Activated T-cell treated with anti-CD3 and anti-CD28 coated beads, Interleukin-2, amount 50 U/mL, for 4 hours (primary cell): ENCODE measurements at regions not wholly inside any gene's neighbourhood (a gene's known extent, or its start where the extent isn't known, plus 50 kb on each side); places are given as distances from the start of the nearest gene placed in this dataset.

ENCODE experiments used
- ATAC-seq, 2 donors: fragments of 200-7000 bp; cut with Tn5 transposase; one replicate each; pipeline ENCODE4 v1.10.0; 2021
- DNase-seq: peaks from one replicate; pipeline ENCODE4 v3.0.0-alpha.2; 2020
- H3K27me3 Mint-ChIP-seq: one replicate; pipeline ENCODE4 v1.8.0; 2021; ENCODE audit warnings: low read depth, mixed read lengths
- H3K36me3 Mint-ChIP-seq: one replicate; pipeline ENCODE4 v1.8.0; 2022; ENCODE audit warnings: mixed read lengths; ENCODE audit not compliant: insufficient read depth
- H3K4me1 Mint-ChIP-seq: one replicate; pipeline ENCODE4 v1.8.0; 2021; ENCODE audit warnings: low read depth, mixed read lengths
- H3K4me3 Mint-ChIP-seq: one replicate; pipeline ENCODE4 v1.8.0; 2021; ENCODE audit warnings: mild to moderate bottlenecking, moderate library complexity, mixed read lengths
- H3K9me3 Mint-ChIP-seq: one replicate; pipeline ENCODE4 v1.8.0; 2021; ENCODE audit warnings: mixed read lengths

DNA sequence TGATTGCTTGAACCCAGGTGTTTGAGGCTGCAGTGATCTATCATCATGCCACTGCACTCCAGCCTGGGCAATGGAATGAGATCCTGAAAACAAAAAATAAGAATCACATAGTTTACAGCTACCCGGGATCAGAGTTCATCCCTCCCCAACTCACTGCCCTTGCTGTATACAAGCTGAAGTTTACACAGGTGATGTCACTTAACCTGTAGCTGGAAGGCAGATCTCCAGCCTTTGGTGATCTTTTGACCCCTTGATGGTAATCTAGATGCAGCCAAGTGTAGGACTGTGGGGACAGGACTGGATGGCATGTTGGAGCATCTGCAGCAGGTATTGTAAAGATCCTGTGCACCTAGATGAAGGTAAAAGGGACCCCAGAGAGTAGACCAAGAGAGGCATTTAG, 66.7 kb upstream of the SLC14A2 start:
- no peaks in the 10 kb centered on the region for H3K36me3 Mint-ChIP-seq
- peaks cover 10% of the 10 kb centered on the region for H3K27me3 Mint-ChIP-seq
- H3K4me1 Mint-ChIP-seq: no peaks in the 10 kb centered on the region
- DNase-seq (no peak), ATAC-seq (no peak)
- no peak overlapping the region for H3K4me3 Mint-ChIP-seq
- H3K9me3 Mint-ChIP-seq: no peaks in the 10 kb centered on the region

DNA sequence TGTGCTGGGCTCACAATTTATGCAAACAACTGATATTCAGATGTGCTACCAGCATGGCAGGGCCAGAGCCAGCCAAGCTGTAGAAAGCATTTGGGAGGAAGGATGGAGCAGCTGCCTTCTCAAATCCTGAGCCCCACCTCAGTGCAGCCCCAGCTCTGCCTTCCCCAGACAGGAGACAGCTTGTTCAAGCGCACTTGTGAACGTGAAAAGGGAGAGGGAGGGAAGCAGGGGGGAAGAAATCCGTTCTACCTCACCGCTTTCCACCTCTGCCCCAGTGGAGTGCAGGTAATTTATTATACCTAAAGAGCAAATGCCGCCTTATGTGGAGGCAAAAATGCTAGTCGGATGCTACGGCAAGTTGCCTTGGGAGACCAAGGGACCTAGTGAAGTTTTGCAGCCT, 66.0 kb upstream of the SLC14A2 start:
- DNase-seq (no peak), ATAC-seq (no peak)
- Mint-ChIP-seq H3K36me3 (no peaks in the 10 kb centered on the region), H3K4me1 (no peaks in the 10 kb centered on the region), H3K9me3 (no peaks in the 10 kb centered on the region), H3K27me3 (peaks cover 8% of the 10 kb centered on the region), H3K4me3 (no peak overlapping the region)

DNA sequence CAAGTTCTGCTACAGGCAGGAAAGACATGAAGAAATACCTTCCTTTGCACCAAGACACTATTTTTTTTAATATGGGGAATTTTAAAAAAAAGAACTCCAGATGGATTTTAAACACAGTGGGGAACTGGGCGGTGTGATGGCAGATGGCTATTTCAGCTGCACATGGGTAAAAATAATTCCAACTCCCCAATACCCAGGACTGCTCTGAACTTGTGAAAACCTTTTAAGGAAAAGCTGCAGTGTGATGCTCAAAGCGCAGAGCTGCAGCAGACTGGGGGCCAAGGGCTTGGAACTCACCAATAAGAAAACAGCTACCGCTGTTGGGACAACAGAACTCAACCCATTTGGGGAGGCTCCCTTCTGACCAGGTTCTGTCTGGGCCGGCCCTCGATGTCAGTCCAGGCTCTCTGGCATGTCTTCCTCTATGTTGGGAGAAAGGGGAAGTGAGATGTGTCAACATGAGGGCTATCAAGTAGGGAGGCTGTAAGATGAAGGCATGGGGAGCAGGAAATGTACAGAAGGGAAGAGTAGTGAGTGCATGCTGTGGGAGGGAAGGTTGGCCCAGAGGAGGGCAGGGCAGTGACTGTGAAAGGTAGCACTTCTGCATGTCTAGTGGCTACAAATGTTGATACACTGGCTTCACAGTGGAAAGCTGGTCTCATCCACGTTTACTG, 64.0 kb upstream of the SLC14A2 start:
- ATAC-seq: no peak
- peaks cover 8% of the 10 kb centered on the region for H3K27me3 Mint-ChIP-seq
- H3K4me1 Mint-ChIP-seq: no peaks in the 10 kb centered on the region
- H3K4me3 Mint-ChIP-seq: no peak overlapping the region
- no peak for DNase-seq
- no peaks in the 10 kb centered on the region for H3K36me3 Mint-ChIP-seq
- no peaks in the 10 kb centered on the region for H3K9me3 Mint-ChIP-seq

DNA sequence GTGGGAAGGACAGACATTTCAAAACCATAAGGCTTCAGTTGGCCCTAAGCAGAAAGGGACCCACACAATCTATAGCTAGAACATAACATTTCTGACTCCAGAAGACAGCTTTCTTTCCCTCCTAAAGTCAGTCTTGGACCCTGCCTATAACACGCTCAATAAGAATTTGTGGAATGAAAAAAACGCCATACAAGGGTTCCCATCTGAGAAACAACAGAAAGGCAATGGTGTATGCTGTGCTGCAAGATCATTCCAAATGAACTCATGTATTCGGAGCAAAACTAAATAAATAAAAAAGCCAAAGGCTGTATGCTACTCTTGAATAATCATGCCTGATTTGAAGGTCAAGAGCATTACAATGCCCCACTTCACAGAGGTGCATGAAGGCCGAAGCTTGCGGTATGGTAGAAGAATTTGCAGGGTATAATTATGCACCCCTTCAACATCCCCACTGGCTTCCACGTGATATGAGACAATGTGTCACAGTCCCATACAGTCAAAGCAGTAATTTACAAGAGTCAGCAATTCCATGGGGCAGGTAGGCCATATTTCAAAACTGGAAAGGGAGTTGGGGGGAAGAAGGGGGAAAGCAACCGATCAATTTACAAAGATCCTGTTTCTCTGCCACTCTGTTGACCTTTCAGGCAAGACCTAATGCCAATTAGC, 61.4 kb upstream of the SLC14A2 start:
- Mint-ChIP-seq H3K27me3 (peaks cover 3% of the 10 kb centered on the region), H3K36me3 (no peaks in the 10 kb centered on the region), H3K9me3 (no peaks in the 10 kb centered on the region), H3K4me3 (no peak overlapping the region), H3K4me1 (no peaks in the 10 kb centered on the region)
- DNase-seq: no peak
- ATAC-seq: no peak

GRCh38 chr18:45554389-45554737, 60.9 kb upstream of the SLC14A2 start:
- peaks cover 3% of the 10 kb centered on the region for H3K27me3 Mint-ChIP-seq
- H3K4me3 Mint-ChIP-seq: no peak overlapping the region
- DNase-seq (no peak), ATAC-seq (no peak)
- no peaks in the 10 kb centered on the region for H3K36me3 Mint-ChIP-seq
- no peaks in the 10 kb centered on the region for H3K9me3 Mint-ChIP-seq
- no peaks in the 10 kb centered on the region for H3K4me1 Mint-ChIP-seq

- no peak for DNase-seq
- H3K4me1 Mint-ChIP-seq: no peaks in the 10 kb centered on the region
- no peaks in the 10 kb centered on the region for H3K9me3 Mint-ChIP-seq
- ATAC-seq: no peak
- H3K4me3 Mint-ChIP-seq: no peak overlapping the region
- no peaks in the 10 kb centered on the region for H3K36me3 Mint-ChIP-seq
- peaks cover 5% of the 10 kb centered on the region for H3K27me3 Mint-ChIP-seq
These were observed 59.1 kb upstream of the SLC14A2 start for GRCh38 chr18:45556222-45556621.

GRCh38 chr18:45557287-45557686, 58.0 kb upstream of the SLC14A2 start:
- H3K27me3 Mint-ChIP-seq: peaks cover 2% of the 10 kb centered on the region
- no peaks in the 10 kb centered on the region for H3K9me3 Mint-ChIP-seq
- no peaks in the 10 kb centered on the region for H3K4me1 Mint-ChIP-seq
- H3K4me3 Mint-ChIP-seq: no peak overlapping the region
- no peaks in the 10 kb centered on the region for H3K36me3 Mint-ChIP-seq
- no peak for DNase-seq
- no peak for ATAC-seq

- ATAC-seq: no peak
- H3K36me3 Mint-ChIP-seq: no peaks in the 10 kb centered on the region
These were observed 57.5 kb upstream of the SLC14A2 start for GRCh38 chr18:45557779-45558178.

GRCh38 chr18:45559258-45559657, 56.0 kb upstream of the SLC14A2 start:
- no peaks in the 10 kb centered on the region for H3K36me3 Mint-ChIP-seq
- no peak overlapping the region for H3K4me3 Mint-ChIP-seq

More at GRCh38 chr18:45557779-45558178, 57.5 kb upstream of the SLC14A2 start:
- H3K27me3 Mint-ChIP-seq: peaks cover 2% of the 10 kb centered on the region
- no peak overlapping the region for H3K4me3 Mint-ChIP-seq
- no peaks in the 10 kb centered on the region for H3K4me1 Mint-ChIP-seq
- no peaks in the 10 kb centered on the region for H3K9me3 Mint-ChIP-seq
- DNase-seq: no peak

DNA sequence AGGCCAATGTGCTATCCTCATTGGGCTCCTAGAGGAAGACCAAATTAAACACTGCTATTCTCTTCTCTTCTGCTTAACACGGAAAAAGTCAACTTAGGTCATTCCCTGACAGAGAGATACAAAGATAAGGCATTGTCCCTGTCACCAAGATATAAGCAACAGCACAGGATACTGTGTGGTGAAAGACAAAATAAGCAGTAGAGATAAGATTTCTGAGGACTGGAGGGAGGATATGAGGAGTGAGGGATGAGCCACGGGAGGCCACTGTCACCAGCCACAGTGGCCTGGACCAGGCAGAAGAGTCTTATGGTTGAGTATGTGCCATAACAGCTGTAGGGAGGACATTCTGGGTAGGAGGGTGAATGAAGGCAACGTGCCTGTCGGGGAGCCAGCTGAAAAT, 54.4 kb upstream of the SLC14A2 start:
- H3K36me3 Mint-ChIP-seq: no peaks in the 10 kb centered on the region
- ATAC-seq: no peak
- no peaks in the 10 kb centered on the region for H3K4me1 Mint-ChIP-seq
- DNase-seq: no peak
- no peak overlapping the region for H3K4me3 Mint-ChIP-seq
- peaks cover 2% of the 10 kb centered on the region for H3K27me3 Mint-ChIP-seq
- no peaks in the 10 kb centered on the region for H3K9me3 Mint-ChIP-seq

More at GRCh38 chr18:45559258-45559657, 56.0 kb upstream of the SLC14A2 start:
- Mint-ChIP-seq H3K9me3 (no peaks in the 10 kb centered on the region), H3K4me1 (no peaks in the 10 kb centered on the region), H3K27me3 (peaks cover 2% of the 10 kb centered on the region)
- DNase-seq (no peak), ATAC-seq (no peak)

DNA sequence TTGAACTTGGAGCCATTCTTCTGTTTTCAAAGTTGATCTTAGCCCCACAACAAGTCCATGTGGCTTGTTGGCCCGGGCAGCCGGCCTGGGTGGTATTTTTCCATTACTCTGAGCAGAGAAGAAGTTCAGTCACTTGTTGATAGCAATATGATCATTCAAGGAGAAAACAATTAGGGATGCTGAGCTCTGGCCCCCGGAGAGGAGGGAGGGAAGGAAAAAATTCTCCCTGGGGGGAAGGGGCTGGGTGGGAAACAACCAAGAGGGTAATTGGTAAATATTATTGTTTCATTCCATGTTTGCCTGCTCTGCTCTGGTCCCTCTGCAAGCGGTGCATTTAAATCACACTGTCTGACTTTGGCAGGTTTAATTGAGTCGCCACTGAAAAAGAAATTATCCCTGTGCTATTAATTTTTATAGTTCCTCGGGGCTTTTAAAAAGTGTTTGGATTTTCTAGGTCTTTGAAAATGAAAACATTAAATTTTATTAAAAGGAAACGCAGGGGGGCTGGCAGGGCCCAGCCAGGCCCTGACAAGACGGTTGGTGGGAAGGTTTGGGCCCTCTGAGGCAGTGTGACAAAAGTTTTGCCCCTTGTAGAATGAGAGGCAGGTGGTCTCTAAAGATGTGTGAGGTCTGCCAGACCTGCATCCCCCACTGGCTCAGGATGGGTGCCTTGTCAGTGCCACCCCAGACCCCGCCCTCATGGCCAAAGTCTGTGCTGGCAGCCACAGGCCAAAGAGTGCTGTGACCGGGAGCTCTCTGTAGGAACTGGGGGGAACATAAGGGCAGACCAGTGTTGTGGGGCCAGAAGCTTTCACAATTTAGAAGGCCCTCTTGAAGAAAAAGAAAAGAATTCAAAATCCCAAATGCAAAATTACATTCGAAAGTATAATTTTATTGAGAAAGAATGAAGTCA, 52.5 kb upstream of the SLC14A2 start:
- H3K36me3 Mint-ChIP-seq: no peaks in the 10 kb centered on the region
- no peak overlapping the region for H3K4me3 Mint-ChIP-seq

DNA sequence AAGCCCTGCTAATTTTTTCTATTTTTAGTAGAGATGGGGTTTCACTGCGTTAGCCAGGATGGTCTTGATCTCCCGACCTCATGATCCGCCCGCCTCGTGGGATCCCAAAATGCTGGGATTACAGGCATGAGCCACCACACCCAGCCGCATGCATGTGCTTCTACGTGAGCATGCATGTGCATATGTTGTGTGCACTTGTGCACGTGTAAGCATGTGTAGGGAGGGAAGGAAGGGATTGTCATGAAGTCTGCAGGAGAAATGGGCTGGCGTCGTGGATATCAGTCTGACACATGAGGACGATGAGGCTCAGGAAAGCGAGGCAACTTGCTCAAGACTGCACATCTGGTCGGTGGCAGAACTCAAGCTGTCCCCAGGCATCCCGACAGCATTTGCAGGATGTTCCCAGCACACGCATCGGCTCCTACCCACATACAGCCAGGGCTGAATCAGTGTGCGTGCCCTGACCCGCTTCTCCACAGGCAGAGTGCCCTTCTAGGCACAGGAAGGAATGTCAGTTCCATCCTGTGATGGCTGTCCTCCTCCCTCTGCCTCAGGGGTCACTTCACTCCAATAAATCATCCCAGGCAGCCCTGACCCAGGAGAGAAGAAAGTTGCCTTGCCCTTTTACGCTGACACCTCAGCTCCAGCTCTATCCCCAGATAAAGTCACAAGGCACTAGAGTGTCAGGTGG, 49.9 kb upstream of the SLC14A2 start:
- DNase-seq (no peak), ATAC-seq (no peak)
- no peak overlapping the region for H3K4me3 Mint-ChIP-seq
- no peaks in the 10 kb centered on the region for H3K36me3 Mint-ChIP-seq
- no peaks in the 10 kb centered on the region for H3K4me1 Mint-ChIP-seq
- H3K27me3 Mint-ChIP-seq: peaks cover 8% of the 10 kb centered on the region
- no peaks in the 10 kb centered on the region for H3K9me3 Mint-ChIP-seq

More for the DNA sequence above, 52.5 kb upstream of the SLC14A2 start:
- H3K27me3 Mint-ChIP-seq: peaks cover 7% of the 10 kb centered on the region
- H3K4me1 Mint-ChIP-seq: no peaks in the 10 kb centered on the region
- DNase-seq (no peak), ATAC-seq (no peak)
- no peaks in the 10 kb centered on the region for H3K9me3 Mint-ChIP-seq
